ENCODE measurements at regions not wholly inside any gene's neighbourhood (a gene's known extent, or its start where the extent isn't known, plus 50 kb on each side); places are given as distances from the start of the nearest gene placed in this dataset.

DNA sequence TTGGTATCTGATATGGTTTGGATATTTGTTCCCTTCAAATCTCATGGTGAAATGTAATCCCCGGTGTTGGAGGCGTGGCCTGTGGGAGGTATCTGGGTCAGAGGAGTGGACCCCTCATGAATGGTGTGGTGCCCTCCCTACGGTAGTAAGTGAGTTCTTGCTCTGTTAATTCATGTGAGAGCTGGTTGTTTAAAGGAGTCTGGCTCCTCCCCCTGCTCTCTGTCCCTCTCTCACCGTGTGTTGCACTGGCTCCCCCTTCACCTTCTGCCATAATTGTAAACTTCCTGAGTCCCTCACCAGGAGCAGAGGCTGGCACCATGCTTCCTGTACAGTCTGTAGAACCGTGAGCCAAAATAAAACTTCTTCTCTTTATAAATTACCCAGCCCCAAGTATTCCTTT lies 246.9 kb upstream of the AGTR1 start:
- in situ Hi-C loops (cut with HindIII; ENCODE audit: low pct_unique_long_range_greater_than_20kb, low sequenced_read_pairs): no loop called here
- DNase-seq (ENCODE audit: low read depth, low spot score): no peak

DNA sequence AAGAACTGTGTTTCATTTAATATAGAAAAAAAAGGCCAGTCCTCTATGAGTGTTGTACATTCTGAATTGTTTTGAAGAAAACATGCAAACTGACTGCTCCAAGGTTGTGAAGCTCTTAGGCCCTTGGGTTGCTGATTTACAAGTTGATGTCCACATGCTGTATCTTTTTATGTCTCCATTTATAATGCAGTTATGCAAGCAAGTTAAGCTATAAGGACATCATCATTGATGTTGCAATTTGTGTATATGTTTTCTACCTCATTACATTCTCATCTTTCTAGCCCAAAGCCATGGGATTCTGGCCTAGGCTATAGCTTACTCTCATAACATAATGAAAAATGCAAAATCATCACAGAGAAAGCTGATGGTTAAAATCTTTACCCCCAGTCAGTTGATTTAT lies 245.7 kb upstream of the AGTR1 start:
- in situ Hi-C loops (cut with HindIII; ENCODE audit: low pct_unique_long_range_greater_than_20kb, low sequenced_read_pairs): no loop called here
- no peak for DNase-seq (ENCODE audit: low read depth, low spot score)

GRCh38 chr3:148453781-148454191 lies 243.9 kb upstream of the AGTR1 start:
- DNase-seq (ENCODE audit: low read depth, low spot score): no peak
- in situ Hi-C loops (cut with HindIII; ENCODE audit: low pct_unique_long_range_greater_than_20kb, low sequenced_read_pairs): no loop called here

DNA sequence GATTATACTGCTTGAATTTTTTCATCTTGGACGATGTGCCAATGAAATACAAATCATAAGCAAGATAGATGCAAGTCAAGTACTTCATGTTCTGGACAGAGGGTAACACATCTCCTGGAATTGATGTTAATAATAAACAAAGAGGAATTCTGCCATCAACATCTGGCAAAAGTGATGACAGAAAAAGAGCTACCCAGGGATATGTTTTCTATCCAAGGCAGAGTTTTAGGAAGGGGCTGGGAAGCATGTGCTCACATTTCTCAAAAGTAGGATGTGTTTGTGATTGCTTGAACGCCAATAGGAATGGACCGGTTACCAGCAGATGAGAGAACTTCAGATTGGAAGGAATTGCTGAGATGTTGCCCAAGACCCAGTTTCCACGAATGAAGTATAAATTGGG lies 242.6 kb upstream of the AGTR1 start:
- DNase-seq (ENCODE audit: low read depth, low spot score): no peak
- in situ Hi-C loops (cut with HindIII; ENCODE audit: low pct_unique_long_range_greater_than_20kb, low sequenced_read_pairs): no loop called here

DNA sequence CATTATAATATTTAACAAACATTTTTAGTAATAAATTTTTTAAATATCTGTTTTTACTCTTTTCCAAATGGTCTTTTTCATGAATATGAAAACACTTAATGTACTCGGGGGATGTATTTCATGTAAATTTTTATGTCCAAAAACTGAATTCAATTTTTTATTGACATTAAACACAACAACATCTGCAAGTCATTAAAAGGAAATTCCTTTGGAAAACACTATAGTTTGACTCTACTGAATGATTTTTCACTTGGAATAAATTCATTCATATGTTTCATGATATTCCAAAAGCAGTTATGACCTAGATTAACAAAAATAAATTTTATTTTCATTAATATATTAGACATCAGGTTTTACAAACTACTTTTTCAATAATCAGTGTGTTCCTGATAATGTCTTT lies 239.8 kb upstream of the AGTR1 start:
- DNase-seq (ENCODE audit: low read depth, low spot score): no peak
- in situ Hi-C loops (cut with HindIII; ENCODE audit: low pct_unique_long_range_greater_than_20kb, low sequenced_read_pairs): no loop called here

DNA sequence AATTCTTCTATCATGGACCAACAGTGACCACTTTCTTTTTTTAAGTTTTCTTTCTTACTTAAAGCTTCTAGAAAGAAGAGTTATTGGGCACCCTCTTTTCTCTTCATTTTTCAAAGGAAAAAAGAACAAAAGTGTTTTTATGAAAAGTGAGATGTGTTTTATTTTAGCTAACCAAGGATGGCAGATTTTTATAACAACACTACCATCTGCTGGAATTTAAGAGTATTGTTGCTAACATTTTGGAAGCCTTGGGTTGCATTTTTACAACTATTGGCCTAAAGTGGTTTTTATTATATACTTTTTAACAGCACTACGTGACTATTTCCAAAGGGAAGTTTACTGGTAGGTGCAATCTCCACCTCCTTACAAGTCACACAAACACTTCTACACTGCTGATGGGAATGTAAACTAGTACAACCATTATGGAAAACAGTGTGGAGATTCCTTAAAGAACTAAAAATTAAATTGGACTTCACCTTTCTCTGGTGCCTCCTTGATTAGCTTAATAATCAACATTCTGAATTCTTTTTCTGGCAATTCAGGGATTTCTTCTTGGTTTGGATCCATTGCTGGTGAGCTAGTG lies 237.7 kb upstream of the AGTR1 start:
- in situ Hi-C loops (cut with HindIII; ENCODE audit: low pct_unique_long_range_greater_than_20kb, low sequenced_read_pairs): no loop called here
- DNase-seq (ENCODE audit: low read depth, low spot score): peak; percentile 26

- no peak for DNase-seq (ENCODE audit: low read depth, low spot score)
- in situ Hi-C loops (cut with HindIII; ENCODE audit: low pct_unique_long_range_greater_than_20kb, low sequenced_read_pairs): no loop called here
Measured at GRCh38 chr3:148460686-148461085, 237.0 kb upstream of the AGTR1 start.

DNA sequence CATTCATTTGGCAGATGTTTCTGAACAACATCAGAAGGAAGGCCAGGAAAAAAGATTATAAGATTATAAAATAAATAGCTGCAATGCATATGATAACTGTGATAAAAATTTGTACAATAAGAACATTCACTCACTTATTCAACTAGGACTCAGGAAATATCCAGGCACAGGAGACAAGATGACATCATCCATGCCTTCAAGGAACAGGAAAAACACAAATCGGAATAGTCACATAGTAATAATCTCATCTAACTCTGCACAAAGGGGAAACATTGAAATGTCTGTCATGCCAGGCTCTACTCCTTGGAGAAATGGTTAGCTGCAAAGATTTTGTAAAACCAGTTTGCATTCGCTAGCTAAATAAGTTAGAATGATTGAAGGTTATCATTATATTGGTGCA lies 233.5 kb upstream of the AGTR1 start:
- in situ Hi-C loops (cut with HindIII; ENCODE audit: low pct_unique_long_range_greater_than_20kb, low sequenced_read_pairs): no loop called here
- DNase-seq (ENCODE audit: low read depth, low spot score): no peak

DNA sequence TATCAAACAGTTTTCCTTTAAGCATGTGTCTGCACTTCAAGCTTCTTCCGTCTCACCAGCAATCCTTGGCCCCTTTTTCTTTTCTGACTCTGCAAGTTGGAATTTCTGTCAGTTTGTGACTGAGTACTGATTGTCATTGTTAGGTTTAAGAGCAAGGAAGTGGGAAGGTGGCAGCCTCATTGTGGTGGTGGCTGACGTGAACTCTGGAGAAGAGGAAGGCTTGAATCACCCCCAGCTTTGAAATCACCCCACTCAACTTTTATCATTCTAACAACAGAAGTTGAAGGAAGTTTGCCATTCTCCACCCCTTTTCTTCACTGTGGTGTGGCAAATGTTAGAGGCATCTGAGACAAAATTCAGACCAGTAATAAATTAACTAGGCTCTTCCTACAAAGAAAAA lies 231.6 kb upstream of the AGTR1 start:
- no peak for DNase-seq (ENCODE audit: low read depth, low spot score)
- in situ Hi-C loops (cut with HindIII; ENCODE audit: low pct_unique_long_range_greater_than_20kb, low sequenced_read_pairs): no loop called here

DNA sequence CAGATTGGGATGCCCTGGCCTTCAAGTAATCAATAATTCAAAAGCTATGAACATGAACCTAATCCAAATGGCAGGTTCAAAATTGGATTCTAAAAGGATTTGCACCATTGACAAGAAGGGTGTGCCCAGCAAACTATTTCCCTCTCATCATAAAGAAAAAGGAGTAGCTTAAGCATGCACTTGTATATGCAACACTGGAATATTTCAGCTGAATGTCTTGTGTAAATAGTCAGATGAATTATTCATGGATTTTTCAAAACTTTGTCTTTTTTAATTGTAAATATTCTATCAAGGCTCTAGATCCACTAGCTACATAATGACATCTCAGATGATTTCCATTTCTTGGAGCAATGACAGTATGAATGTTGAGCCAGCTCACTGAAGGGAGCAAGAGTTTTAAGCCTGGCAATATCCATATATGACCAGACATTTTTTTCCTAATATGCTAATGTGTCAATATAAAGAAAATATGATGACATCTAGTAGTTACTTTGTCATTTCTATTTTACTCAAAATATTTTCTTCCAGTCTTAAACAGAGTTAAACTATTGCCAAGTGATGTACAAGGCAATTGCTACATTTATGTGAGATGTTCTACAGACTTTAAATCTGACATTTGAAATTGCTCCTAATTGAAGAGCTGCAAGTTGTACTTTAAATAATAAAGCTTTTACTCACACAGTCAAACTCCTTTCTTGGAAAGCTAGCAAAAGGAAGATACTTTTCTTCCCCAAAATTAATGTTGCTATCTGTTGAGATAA lies 230.5 kb upstream of the AGTR1 start:
- in situ Hi-C loops (cut with HindIII; ENCODE audit: low pct_unique_long_range_greater_than_20kb, low sequenced_read_pairs): no loop called here

GRCh38 chr3:148477375-148477774 lies 220.3 kb upstream of the AGTR1 start:
- no peak for DNase-seq (ENCODE audit: low read depth, low spot score)
- in situ Hi-C loops (cut with HindIII; ENCODE audit: low pct_unique_long_range_greater_than_20kb, low sequenced_read_pairs): no loop called here

More for the DNA sequence above, 230.5 kb upstream of the AGTR1 start:
- DNase-seq (ENCODE audit: low read depth, low spot score): no peak

- in situ Hi-C loops (cut with HindIII; ENCODE audit: low pct_unique_long_range_greater_than_20kb, low sequenced_read_pairs): no loop called here
- DNase-seq (ENCODE audit: low read depth, low spot score): no peak
Measured at GRCh38 chr3:148493631-148494030, 204.1 kb upstream of the AGTR1 start.

DNA sequence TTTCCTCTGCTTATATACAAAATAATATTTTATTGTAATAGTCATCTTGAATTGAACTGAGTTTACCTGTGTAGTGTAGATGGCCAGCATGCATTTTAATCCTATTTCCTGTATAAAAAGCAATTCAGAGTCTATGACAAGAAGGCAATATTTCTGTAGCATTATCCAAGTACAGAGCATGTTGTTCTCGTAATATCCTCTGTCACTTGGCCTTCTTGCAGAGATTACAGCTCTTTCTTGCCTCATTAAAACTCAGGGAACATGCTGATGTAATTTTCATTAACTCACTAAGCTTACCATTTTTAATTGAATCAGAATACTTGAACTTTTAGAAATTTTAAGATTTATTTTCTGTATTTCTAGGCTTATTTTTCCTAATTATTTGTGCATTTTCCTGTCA lies 203.3 kb upstream of the AGTR1 start:
- no peak for DNase-seq (ENCODE audit: low read depth, low spot score)
- in situ Hi-C loops (cut with HindIII; ENCODE audit: low pct_unique_long_range_greater_than_20kb, low sequenced_read_pairs): no loop called here

- no peak for DNase-seq (ENCODE audit: low read depth, low spot score)
- in situ Hi-C loops (cut with HindIII; ENCODE audit: low pct_unique_long_range_greater_than_20kb, low sequenced_read_pairs): no loop called here
Measured at GRCh38 chr3:148500881-148501280, 196.8 kb upstream of the AGTR1 start.

DNA sequence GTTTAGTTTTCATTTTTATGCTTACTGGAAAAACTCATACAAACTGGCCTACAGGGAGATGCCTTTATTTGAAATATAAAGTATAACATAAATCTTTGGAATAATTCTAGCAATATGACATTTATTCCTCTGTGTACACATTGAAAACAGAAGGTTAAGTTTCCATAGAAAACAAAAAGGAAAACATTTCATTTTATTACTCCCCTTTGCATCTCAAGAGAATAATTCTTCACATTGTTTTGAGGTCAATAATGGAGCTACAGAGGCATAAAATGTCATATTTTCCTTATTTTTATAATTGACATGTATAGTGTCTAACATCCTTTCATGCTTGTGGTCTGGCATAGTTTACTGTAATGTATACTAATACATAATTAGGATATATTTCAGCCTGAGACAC lies 187.6 kb upstream of the AGTR1 start:
- DNase-seq (ENCODE audit: low read depth, low spot score): no peak
- in situ Hi-C loops (cut with HindIII; ENCODE audit: low pct_unique_long_range_greater_than_20kb, low sequenced_read_pairs): no loop called here

- no peak for DNase-seq (ENCODE audit: low read depth, low spot score)
- in situ Hi-C loops (cut with HindIII; ENCODE audit: low pct_unique_long_range_greater_than_20kb, low sequenced_read_pairs): no loop called here
Measured at GRCh38 chr3:148510561-148510960, 187.1 kb upstream of the AGTR1 start.

GRCh38 chr3:148512648-148513047 lies 185.1 kb upstream of the AGTR1 start:
- in situ Hi-C loops (cut with HindIII; ENCODE audit: low pct_unique_long_range_greater_than_20kb, low sequenced_read_pairs): no loop called here
- no peak for DNase-seq (ENCODE audit: low read depth, low spot score)

GRCh38 chr3:148513096-148513543 lies 184.6 kb upstream of the AGTR1 start:
- no peak for DNase-seq (ENCODE audit: low read depth, low spot score)
- in situ Hi-C loops (cut with HindIII; ENCODE audit: low pct_unique_long_range_greater_than_20kb, low sequenced_read_pairs): no loop called here

- DNase-seq (ENCODE audit: low read depth, low spot score): no peak
- in situ Hi-C loops (cut with HindIII; ENCODE audit: low pct_unique_long_range_greater_than_20kb, low sequenced_read_pairs): no loop called here
Measured at GRCh38 chr3:148518520-148518919, 179.2 kb upstream of the AGTR1 start.
